HG03108 (cell line): ENCODE measurements at regions not wholly inside any gene's neighbourhood (a gene's known extent, or its start where the extent isn't known, plus 50 kb on each side); places are given as distances from the start of the nearest gene placed in this dataset.
"Not testable (repeated sequence)": the region's sequence is repeated elsewhere in the genome, so short reads cannot be mapped to it uniquely, and the experiment has no call there.

ENCODE experiments used
- ATAC-seq: cut with Tn5 transposase; IDR thresholded peaks from one replicate; pipeline ENCODE4 v1.9.1; 2021; ENCODE audit warnings: moderate library complexity; ENCODE audit not compliant: unreplicated experiment

GRCh38 chr3:25895031-25895430 lies 105.1 kb downstream of the OXSM start:
- ATAC-seq, result no peak

- no peak for ATAC-seq
These were observed 105.6 kb downstream of the OXSM start for GRCh38 chr3:25895443-25895842.

GRCh38 chr3:25897019-25897418 lies 107.1 kb downstream of the OXSM start:
- no peak for ATAC-seq

GRCh38 chr3:25899352-25900101 lies 109.6 kb downstream of the OXSM start:
- ATAC-seq, result no peak

GRCh38 chr3:25900161-25900560 lies 110.3 kb downstream of the OXSM start:
- ATAC-seq, result no peak

- no peak for ATAC-seq
These were observed 111.9 kb downstream of the OXSM start for GRCh38 chr3:25901796-25902195.

- ATAC-seq, result no peak
These were observed 112.7 kb downstream of the OXSM start for GRCh38 chr3:25902586-25902985.

GRCh38 chr3:25903371-25904129 lies 113.7 kb downstream of the OXSM start:
- no peak for ATAC-seq

- ATAC-seq, result no peak
These were observed 114.3 kb downstream of the OXSM start for GRCh38 chr3:25904206-25904605.

GRCh38 chr3:25906132-25906906 lies 116.4 kb downstream of the OXSM start:
- no peak for ATAC-seq

GRCh38 chr3:25907081-25907480 lies 117.2 kb downstream of the OXSM start:
- no peak for ATAC-seq

- ATAC-seq, result no peak
These were observed 120.2 kb downstream of the OXSM start for GRCh38 chr3:25910105-25910504.

GRCh38 chr3:25910997-25911396 lies 121.1 kb downstream of the OXSM start:
- no peak for ATAC-seq

- no peak for ATAC-seq
These were observed 121.8 kb downstream of the OXSM start for GRCh38 chr3:25911525-25912295.

GRCh38 chr3:25913179-25913578 lies 123.3 kb downstream of the OXSM start:
- no peak for ATAC-seq

- ATAC-seq, result no peak
These were observed 125.8 kb downstream of the OXSM start for GRCh38 chr3:25915673-25916072.

GRCh38 chr3:25916321-25916720 lies 126.4 kb downstream of the OXSM start:
- no peak for ATAC-seq

GRCh38 chr3:25931967-25932366 lies 142.1 kb downstream of the OXSM start:
- ATAC-seq, result not testable (repeated sequence)

- no peak for ATAC-seq
These were observed 148.9 kb downstream of the OXSM start for GRCh38 chr3:25938566-25939325.

GRCh38 chr3:25940935-25941334 lies 151.0 kb downstream of the OXSM start:
- no peak for ATAC-seq
